ENCODE measurements at regions not wholly inside any gene's neighbourhood (a gene's known extent, or its start where the extent isn't known, plus 50 kb on each side); places are given as distances from the start of the nearest gene placed in this dataset.

DNA sequence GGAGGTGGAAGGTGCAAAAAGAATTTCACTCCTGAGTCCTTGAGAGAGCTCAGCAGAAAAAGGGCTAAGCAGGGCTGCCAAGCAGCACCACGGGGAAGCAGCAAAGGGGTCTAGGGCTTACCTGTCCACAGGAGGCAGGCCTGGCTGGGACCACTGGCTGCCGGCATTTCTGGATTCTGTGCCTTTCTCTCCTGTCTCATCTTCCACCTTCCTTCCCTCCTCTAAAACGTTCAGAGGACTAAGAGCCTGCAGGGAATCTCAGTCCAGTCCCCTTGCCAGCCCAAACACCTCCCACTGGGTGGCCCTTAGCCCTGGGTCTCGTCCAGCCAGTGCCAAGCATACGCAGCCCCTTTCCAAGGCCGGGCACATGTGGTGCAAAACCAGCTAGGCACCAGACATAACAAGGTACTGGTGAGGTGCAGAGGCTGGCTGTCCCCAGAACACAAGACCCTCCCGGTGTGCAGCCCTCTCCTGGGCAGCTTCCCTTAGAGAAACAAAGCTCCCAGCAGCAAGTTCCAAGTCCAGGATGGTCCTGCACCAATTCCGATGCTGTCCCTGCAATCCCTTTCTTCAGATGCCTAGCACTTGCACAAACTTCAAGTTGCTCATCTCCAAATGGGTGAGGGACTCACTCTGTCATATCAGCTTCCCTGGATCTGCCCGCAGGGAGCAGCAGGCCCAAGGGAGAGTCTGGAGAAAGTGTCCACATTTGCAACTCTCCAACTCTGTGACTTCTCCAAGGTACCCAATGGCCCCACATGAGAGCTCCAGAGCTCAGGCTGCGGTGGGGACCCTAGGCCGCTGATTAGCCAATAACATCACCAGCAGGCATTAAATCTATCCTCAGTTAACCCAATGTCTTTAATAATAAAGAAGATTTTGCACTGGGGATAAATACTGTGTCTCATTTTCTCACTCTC, 126.3 kb downstream of the C5orf15 start:
- Histone ChIP-seq H3K36me3 (ENCODE audit: insufficient read depth, low read length) (no peaks in the 10 kb centered on the region), H3K4me1 (ENCODE audit: insufficient read depth, low read length) (no peaks in the 10 kb centered on the region), H3K27me3 (ENCODE audit: control insufficient read depth in 1 of 2, insufficient read depth in 2 of 2, low read length in 2 of 2) (no peaks in the 10 kb centered on the region), H3K27ac (ENCODE audit: low read depth, low read length) (no peak overlapping the region), H3K9me3 (ENCODE audit: low read length) (no peaks in the 10 kb centered on the region), H3K9ac (ENCODE audit: low read length) (no peak overlapping the region), H3K4me3 (ENCODE audit: low read depth in 1 of 2, low read length in 2 of 2) (no peak overlapping the region)

DNA sequence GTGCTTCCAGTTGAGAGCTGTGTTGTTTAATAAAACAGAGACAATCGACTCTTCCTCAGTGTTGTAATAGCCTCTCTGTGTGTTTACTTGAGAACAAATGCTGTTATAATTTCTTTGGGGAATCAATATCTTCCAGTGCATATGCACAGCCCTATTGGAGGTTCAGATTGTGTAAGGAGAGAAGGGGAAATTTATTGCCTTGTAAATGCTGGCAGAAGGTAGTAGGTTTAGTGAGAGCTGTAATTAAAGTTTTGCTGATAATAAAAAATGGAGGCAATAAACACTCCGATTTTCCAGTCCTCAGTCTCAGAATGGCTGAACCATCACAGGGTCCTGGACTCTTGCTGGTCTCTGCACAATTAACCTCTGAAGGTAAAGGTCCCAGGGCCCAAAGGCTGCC, 128.3 kb downstream of the C5orf15 start:
- Histone ChIP-seq H3K9me3 (ENCODE audit: low read length) (no peaks in the 10 kb centered on the region), H3K36me3 (ENCODE audit: insufficient read depth, low read length) (no peaks in the 10 kb centered on the region), H3K4me3 (ENCODE audit: low read depth in 1 of 2, low read length in 2 of 2) (no peak overlapping the region), H3K27me3 (ENCODE audit: control insufficient read depth in 1 of 2, insufficient read depth in 2 of 2, low read length in 2 of 2) (no peaks in the 10 kb centered on the region), H3K27ac (ENCODE audit: low read depth, low read length) (no peak overlapping the region), H3K4me1 (ENCODE audit: insufficient read depth, low read length) (no peaks in the 10 kb centered on the region), H3K9ac (ENCODE audit: low read length) (no peak overlapping the region)

DNA sequence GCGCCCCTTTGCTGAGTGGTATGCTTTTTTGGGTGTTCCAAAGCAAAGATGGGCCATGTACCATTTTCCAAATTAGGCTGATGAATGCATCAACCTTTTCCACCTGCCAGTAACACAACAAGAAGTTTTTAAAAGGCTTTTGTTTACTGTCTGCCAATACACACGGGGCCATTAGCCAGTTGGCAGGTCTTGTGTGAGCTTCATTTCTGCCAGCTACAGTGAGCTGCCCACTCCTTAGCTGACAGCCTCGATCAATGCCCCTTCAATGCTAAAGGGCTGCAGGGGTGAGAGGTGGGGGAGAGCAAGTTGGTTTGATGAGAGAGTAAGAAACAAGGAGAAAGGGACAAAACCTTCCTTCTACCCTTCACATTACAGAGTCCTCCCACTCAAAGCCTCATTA, 128.7 kb downstream of the C5orf15 start:
- no peak overlapping the region for H3K4me3 ChIP-seq (ENCODE audit: low read depth in 1 of 2, low read length in 2 of 2)
- H3K9me3 ChIP-seq (ENCODE audit: low read length): no peaks in the 10 kb centered on the region
- no peaks in the 10 kb centered on the region for H3K36me3 ChIP-seq (ENCODE audit: insufficient read depth, low read length)
- H3K27me3 ChIP-seq (ENCODE audit: control insufficient read depth in 1 of 2, insufficient read depth in 2 of 2, low read length in 2 of 2): no peaks in the 10 kb centered on the region
- H3K4me1 ChIP-seq (ENCODE audit: insufficient read depth, low read length): no peaks in the 10 kb centered on the region
- H3K9ac ChIP-seq (ENCODE audit: low read length): no peak overlapping the region
- no peak overlapping the region for H3K27ac ChIP-seq (ENCODE audit: low read depth, low read length)

DNA sequence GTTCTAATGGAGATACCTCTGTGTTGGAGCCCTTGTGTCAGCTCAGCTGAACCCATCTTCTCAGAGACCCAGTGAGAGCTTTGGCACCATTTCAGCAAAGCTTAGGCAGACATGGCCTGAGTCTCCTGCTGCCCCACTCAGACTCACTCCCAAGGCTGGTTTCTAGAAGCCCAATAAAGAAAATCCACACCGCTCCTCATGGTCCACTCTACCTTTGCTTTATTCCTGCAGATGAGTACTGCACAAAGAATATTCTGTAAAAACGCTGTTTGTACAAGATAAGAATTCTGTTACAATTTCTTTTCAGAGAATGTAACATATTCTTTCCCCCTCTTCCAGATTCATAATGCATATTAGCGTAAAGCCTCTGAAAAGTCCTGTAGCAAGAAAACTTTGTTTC, 129.3 kb downstream of the C5orf15 start:
- no peak overlapping the region for H3K27ac ChIP-seq (ENCODE audit: low read depth, low read length)
- no peaks in the 10 kb centered on the region for H3K4me1 ChIP-seq (ENCODE audit: insufficient read depth, low read length)
- H3K27me3 ChIP-seq (ENCODE audit: control insufficient read depth in 1 of 2, insufficient read depth in 2 of 2, low read length in 2 of 2): no peaks in the 10 kb centered on the region
- H3K36me3 ChIP-seq (ENCODE audit: insufficient read depth, low read length): no peaks in the 10 kb centered on the region
- H3K9ac ChIP-seq (ENCODE audit: low read length): no peak overlapping the region
- no peak overlapping the region for H3K4me3 ChIP-seq (ENCODE audit: low read depth in 1 of 2, low read length in 2 of 2)
- H3K9me3 ChIP-seq (ENCODE audit: low read length): no peaks in the 10 kb centered on the region

DNA sequence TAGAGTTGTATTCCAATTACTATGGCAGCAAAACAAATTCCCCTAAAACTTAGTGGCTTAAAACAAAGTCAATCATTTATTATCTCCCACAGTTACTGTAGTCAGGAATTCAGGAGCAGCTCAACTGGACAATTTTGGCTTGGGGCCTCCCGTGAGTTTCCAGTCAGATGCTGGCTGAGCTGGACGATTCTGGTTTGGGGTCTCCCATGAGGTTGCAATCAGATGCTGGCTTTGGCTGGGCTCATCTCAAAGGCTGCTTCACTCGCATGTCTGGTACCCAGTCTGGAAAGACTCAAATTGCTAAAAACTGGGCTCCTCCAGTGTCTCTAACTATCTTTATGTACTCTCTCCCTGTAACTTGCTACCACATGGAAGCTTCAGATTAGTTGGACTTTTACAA, 130.1 kb downstream of the C5orf15 start:
- H3K4me3 ChIP-seq (ENCODE audit: low read depth in 1 of 2, low read length in 2 of 2): no peak overlapping the region
- H3K27me3 ChIP-seq (ENCODE audit: control insufficient read depth in 1 of 2, insufficient read depth in 2 of 2, low read length in 2 of 2): no peaks in the 10 kb centered on the region
- no peak overlapping the region for H3K9ac ChIP-seq (ENCODE audit: low read length)
- no peaks in the 10 kb centered on the region for H3K36me3 ChIP-seq (ENCODE audit: insufficient read depth, low read length)
- no peaks in the 10 kb centered on the region for H3K4me1 ChIP-seq (ENCODE audit: insufficient read depth, low read length)
- no peaks in the 10 kb centered on the region for H3K9me3 ChIP-seq (ENCODE audit: low read length)
- no peak overlapping the region for H3K27ac ChIP-seq (ENCODE audit: low read depth, low read length)

DNA sequence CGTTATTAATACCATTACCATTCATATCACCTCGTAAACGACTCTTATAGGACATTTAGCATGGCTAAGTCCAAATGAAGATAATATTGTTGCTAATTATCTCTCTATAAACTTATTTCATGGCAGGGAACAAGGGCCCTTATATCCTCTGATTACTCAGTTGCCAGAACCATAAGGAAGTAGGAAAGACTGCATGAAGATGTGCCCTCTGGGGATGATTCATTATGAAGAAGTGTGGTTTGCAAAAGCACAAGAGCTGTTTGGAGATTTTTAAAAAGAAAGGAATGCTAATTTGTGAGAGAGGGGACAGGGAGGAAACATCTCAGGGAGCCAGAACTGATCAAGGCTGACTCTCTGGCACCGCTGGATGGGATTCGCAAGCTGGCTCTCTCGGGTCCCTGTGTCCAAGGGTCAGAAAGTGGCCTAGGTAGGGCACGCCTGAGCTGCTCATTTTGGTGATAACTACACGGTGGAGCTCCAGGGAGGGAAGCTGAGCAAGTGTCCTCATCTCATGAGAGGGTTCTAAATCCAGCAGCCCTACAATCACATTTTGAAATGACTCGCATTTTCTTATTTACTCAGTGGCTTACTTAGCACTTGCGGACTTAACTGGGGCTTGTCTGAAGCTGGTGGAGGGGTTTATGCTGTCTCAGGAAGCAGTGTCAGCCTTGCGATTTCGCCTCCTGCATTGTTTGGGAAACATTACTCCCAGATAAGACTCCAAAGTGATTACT, 136.8 kb downstream of the C5orf15 start:
- no peaks in the 10 kb centered on the region for H3K36me3 ChIP-seq (ENCODE audit: insufficient read depth, low read length)
- H3K27ac ChIP-seq (ENCODE audit: low read depth, low read length): no peak overlapping the region
- H3K9ac ChIP-seq (ENCODE audit: low read length): no peak overlapping the region
- no peaks in the 10 kb centered on the region for H3K4me1 ChIP-seq (ENCODE audit: insufficient read depth, low read length)
- H3K27me3 ChIP-seq (ENCODE audit: control insufficient read depth in 1 of 2, insufficient read depth in 2 of 2, low read length in 2 of 2): no peaks in the 10 kb centered on the region
- H3K9me3 ChIP-seq (ENCODE audit: low read length): no peaks in the 10 kb centered on the region
- no peak overlapping the region for H3K4me3 ChIP-seq (ENCODE audit: low read depth in 1 of 2, low read length in 2 of 2)

DNA sequence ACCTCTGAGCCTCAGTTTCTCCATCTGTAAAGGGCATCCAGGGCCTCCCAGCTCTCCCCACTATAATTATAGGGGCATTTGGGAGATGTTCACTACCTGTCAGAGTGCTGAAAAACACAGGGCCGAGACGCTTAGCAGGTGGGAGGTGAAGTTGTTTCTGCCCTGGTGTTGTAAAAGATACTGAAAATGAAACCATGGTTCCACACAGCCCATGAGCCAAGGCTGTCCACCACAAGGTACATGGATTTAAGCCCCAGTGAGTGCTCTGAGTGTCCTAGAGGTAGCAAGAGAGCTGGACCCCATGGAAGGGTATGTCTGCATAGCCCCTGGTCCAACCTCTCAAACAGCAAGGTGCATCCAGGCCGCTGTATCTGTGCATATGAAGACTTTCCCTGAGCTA, 137.5 kb downstream of the C5orf15 start:
- Histone ChIP-seq H3K27ac (ENCODE audit: low read depth, low read length) (no peak overlapping the region), H3K9ac (ENCODE audit: low read length) (no peak overlapping the region), H3K36me3 (ENCODE audit: insufficient read depth, low read length) (no peaks in the 10 kb centered on the region), H3K27me3 (ENCODE audit: control insufficient read depth in 1 of 2, insufficient read depth in 2 of 2, low read length in 2 of 2) (no peaks in the 10 kb centered on the region), H3K9me3 (ENCODE audit: low read length) (no peaks in the 10 kb centered on the region), H3K4me3 (ENCODE audit: low read depth in 1 of 2, low read length in 2 of 2) (no peak overlapping the region), H3K4me1 (ENCODE audit: insufficient read depth, low read length) (no peaks in the 10 kb centered on the region)

DNA sequence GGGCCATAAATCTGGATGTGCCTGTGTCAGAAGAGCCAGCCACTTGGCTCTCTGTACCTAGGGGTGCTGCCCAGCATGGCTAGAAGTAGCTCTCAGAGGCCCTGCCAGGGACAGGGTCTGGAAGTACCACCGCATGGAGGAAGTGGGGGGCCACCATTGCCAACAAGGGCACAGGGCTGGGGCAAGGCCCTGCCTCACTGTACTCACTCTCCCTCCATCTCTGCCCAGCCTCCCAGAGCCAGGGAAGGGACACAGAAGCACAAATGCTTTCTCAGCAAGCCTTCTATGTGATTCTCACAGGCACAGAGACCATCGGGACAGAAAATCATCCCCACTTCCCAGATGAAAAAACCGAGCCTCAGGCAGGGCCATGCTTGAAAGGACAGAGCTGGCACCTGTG, 138.1 kb downstream of the C5orf15 start:
- no peaks in the 10 kb centered on the region for H3K27me3 ChIP-seq (ENCODE audit: control insufficient read depth in 1 of 2, insufficient read depth in 2 of 2, low read length in 2 of 2)

DNA sequence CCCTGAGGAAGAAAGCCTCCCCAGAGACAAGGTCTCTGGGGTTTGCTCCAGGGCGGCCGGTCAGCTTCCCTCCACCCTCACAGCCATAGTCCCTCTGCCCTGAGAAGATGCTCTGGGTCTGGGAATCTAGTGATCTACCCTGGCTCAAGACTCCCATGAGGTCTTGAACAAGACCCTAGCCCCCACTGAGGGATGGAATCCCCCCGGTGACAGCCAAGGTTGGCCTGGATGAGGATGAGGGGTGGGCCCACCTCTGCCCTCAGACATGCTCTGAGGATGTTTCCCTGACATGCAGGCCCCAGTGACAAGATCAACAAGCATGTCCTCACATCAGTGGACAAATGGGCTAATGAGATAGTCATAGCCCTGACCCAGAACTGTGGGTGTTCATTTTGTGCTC, 138.6 kb downstream of the C5orf15 start:
- H3K4me1 ChIP-seq (ENCODE audit: insufficient read depth, low read length): no peaks in the 10 kb centered on the region
- no peak overlapping the region for H3K9ac ChIP-seq (ENCODE audit: low read length)
- H3K9me3 ChIP-seq (ENCODE audit: low read length): no peaks in the 10 kb centered on the region
- no peaks in the 10 kb centered on the region for H3K36me3 ChIP-seq (ENCODE audit: insufficient read depth, low read length)
- no peak overlapping the region for H3K4me3 ChIP-seq (ENCODE audit: low read depth in 1 of 2, low read length in 2 of 2)
- no peaks in the 10 kb centered on the region for H3K27me3 ChIP-seq (ENCODE audit: control insufficient read depth in 1 of 2, insufficient read depth in 2 of 2, low read length in 2 of 2)
- H3K27ac ChIP-seq (ENCODE audit: low read depth, low read length): no peak overlapping the region

More for the DNA sequence above, 138.1 kb downstream of the C5orf15 start:
- Histone ChIP-seq H3K27ac (ENCODE audit: low read depth, low read length) (no peak overlapping the region), H3K36me3 (ENCODE audit: insufficient read depth, low read length) (no peaks in the 10 kb centered on the region), H3K4me1 (ENCODE audit: insufficient read depth, low read length) (no peaks in the 10 kb centered on the region), H3K4me3 (ENCODE audit: low read depth in 1 of 2, low read length in 2 of 2) (no peak overlapping the region), H3K9ac (ENCODE audit: low read length) (no peak overlapping the region), H3K9me3 (ENCODE audit: low read length) (no peaks in the 10 kb centered on the region)

DNA sequence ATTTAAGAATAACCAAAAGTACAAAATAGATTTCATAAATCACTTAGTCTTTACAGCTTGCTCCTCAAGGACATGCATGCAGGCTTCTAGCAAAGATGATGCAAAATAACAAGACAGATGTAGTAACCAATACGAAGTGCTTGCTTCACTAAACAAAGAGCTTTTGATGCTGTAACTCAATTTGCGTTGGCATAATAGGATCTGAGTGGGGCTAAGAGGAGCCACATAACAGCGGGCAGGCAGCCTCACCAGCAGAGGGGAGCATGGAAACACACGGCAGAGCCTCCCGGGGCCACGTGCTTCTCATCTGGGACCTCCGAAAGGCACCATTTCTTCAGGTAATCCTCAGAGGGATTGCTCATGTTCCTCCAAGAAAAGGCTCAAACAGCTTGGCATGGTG, 139.7 kb downstream of the C5orf15 start:
- Histone ChIP-seq H3K4me3 (ENCODE audit: low read depth in 1 of 2, low read length in 2 of 2) (no peak overlapping the region), H3K36me3 (ENCODE audit: insufficient read depth, low read length) (no peaks in the 10 kb centered on the region), H3K9ac (ENCODE audit: low read length) (no peak overlapping the region), H3K4me1 (ENCODE audit: insufficient read depth, low read length) (no peaks in the 10 kb centered on the region), H3K27me3 (ENCODE audit: control insufficient read depth in 1 of 2, insufficient read depth in 2 of 2, low read length in 2 of 2) (no peaks in the 10 kb centered on the region), H3K9me3 (ENCODE audit: low read length) (no peaks in the 10 kb centered on the region), H3K27ac (ENCODE audit: low read depth, low read length) (no peak overlapping the region)

DNA sequence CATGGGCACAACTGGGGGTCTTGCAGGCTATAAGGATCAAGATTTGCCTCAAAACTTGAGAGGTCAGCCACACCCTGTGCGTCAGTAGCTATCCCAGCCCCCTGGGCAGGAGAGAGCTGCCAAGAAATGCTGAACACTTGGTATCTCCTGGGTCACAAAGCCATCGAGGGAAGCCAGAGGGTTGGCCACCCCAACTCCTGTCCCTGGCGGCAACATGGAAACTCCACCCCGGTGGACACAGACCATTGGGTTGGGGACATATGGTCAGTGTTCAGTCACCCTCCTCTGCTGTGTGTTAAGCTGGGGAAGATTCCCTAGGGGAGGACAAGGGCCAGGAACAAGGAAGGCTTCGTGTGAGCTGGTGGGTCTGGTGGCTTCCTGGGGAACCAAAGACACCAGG, 140.6 kb downstream of the C5orf15 start:
- H3K4me1 ChIP-seq (ENCODE audit: insufficient read depth, low read length): no peaks in the 10 kb centered on the region
- no peaks in the 10 kb centered on the region for H3K36me3 ChIP-seq (ENCODE audit: insufficient read depth, low read length)
- H3K4me3 ChIP-seq (ENCODE audit: low read depth in 1 of 2, low read length in 2 of 2): no peak overlapping the region
- no peak overlapping the region for H3K27ac ChIP-seq (ENCODE audit: low read depth, low read length)
- no peaks in the 10 kb centered on the region for H3K9me3 ChIP-seq (ENCODE audit: low read length)
- no peaks in the 10 kb centered on the region for H3K27me3 ChIP-seq (ENCODE audit: control insufficient read depth in 1 of 2, insufficient read depth in 2 of 2, low read length in 2 of 2)
- no peak overlapping the region for H3K9ac ChIP-seq (ENCODE audit: low read length)
